ENCODE measurements at regions not wholly inside any gene's neighbourhood (a gene's known extent, or its start where the extent isn't known, plus 50 kb on each side); places are given as distances from the start of the nearest gene placed in this dataset.
"Not testable (repeated sequence)": the region's sequence is repeated elsewhere in the genome, so short reads cannot be mapped to it uniquely, and the experiment has no call there.

DNA sequence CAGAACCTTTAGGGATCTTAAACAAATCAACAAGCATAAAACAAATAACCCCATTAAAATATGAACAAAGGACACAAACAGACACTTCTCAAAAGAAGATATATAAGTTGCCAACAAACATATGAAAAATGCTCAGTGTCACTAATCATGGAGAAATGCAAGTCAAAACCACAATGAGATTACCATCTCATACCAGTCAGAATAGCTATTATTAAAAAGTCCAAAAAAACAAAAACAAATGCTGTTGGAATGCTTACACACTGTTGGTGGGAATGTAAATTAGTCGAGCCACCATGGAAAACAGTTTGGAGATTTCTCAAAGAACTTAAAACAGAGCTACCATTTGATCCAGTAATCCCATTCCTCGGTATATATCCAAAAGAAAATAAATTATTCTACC, 423.6 kb downstream of the OTOL1 start:
- DNase-seq, result no peak

DNA sequence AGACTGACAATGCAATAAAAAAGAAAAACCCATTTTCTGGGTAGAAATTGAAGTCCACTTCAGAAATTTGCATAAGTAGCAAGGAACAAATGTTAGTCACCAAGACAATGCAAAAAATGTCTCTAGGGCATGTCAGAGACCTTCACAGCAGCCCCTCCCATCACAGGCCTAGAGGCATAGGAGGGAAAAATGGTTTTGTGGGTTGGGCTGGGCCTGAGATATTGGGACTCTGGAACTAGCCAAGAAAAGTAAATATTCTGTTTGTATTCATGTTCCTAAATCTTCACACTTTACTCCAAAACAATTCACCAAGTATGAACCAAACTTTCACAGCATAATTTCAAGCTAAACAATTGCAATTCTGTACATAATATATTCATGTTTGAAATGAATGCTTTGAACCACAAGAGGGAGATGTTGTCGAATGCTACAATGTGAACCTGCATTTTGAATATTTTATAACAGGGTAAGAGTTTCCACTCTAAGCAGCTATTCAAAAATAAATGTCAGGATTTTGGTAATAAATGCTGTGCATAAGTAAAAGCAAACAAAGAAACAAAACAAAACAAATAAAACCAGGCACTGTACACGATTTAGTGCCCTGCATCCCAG, 429.2 kb downstream of the OTOL1 start:
- DNase-seq, result no peak

DNA sequence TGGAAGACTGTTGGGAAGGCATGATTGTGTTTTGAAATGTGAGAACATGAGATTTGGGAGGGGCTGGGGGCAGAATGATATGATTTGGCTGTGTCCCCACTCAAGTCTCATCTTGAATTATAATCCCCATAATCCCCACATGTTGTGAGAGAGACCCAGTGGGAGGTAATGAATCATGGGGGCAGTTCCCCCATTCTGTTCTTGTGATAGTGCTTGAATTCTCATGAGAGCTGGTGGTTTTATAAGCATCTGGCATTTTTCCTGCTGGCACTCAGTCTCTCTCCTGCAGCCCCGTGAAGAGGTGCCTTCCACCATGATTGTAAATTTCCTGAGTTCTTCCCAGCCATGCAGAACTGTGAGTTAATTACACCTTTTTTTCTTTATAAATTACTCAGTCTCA, 430.5 kb downstream of the OTOL1 start:
- no peak for DNase-seq

DNA sequence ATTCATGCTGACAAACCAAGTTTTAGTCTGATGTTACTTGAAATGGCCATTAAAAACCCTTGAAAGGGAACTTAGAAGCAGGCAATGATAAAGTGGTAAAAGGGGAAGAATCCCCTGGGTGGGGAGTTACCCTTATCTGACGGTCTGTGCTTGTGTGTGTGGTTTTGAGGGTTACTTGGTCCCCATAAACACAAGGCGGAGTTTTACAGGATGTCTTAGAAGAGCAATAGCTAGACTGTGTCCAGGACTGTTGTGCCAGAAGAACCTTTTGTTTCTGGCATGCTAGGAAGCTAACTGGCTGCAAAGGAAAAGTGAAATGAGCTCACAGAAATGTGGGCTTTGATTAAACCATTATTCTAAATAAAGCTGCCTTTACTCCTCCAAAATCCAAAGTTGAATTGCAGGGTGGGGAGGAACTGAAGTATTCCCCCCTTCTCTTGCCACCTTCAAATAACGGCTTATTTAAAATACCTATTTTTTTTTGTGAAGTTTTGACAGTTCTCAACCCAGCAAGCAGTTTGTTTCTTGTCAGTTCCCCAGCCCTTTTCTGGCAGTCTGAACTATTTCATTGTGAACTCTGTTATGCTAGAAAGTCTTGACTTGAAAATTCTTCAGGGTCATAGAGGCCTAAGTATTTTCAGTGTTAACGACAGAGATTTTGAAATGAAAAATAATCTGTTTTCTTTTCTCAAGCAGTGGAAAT, 443.5 kb downstream of the OTOL1 start:
- DNase-seq, result no peak

DNA sequence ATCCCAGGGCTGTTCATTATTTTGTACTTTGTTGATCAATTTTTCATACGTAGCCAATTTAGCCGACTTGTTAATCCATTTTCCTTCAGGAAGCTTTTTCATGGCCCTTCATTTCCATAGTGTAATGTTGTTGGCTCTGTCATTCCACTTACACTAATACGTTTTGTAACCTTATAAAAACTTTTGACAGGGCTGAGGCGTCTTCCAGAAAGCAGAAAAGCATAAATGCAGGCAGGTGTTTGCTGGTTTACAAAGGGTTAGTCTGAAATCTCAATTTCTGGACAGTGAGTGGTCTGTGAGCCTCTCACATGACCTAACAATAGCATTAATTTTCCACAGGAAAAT, 444.0 kb downstream of the OTOL1 start:
- no peak for DNase-seq

DNA sequence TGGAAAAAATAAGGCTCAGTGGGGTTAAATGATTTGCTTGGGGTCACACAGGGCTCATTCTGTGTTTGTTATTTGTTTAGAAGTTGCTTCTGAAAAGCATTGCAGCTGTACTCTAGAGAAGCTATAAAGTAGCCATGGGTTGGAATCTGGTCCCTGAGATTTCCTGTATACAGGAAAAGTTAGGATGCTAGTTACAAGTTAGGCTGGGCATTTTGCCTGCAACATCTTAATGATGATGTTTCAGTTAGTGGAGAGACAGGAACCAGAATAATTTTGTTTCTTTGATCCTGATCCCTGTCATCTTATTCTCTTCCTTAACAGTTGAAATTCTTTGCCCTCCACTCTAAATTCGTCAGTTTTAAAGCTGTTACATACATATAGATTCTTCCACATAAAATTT, 445.3 kb downstream of the OTOL1 start:
- no peak for DNase-seq

DNA sequence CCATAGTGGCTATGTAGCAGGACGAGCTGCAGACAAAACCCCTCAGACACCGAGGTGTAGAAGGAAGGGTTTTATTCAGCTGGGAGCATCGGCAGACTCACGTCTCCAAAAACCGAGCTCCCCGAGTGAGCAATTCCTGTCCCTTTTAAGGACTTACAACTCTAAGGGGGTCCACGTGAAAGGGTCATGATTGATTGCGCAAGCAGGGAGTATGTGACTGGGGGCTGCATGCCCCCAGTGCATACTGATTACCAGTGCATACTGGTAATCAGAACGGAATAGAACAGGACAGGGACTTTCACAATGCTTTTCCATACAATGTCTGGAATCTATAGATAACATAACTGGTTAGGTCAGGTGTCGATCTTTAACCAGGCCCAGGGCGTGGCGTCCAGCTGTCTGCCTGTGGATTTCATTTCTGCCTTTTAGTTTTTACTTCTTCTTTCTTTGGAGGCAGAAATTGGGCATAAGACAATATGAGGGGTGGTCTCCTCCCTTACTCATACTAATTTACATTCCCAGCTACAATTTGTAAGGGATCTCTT, 447.3 kb downstream of the OTOL1 start:
- DNase-seq, result not testable (repeated sequence)

DNA sequence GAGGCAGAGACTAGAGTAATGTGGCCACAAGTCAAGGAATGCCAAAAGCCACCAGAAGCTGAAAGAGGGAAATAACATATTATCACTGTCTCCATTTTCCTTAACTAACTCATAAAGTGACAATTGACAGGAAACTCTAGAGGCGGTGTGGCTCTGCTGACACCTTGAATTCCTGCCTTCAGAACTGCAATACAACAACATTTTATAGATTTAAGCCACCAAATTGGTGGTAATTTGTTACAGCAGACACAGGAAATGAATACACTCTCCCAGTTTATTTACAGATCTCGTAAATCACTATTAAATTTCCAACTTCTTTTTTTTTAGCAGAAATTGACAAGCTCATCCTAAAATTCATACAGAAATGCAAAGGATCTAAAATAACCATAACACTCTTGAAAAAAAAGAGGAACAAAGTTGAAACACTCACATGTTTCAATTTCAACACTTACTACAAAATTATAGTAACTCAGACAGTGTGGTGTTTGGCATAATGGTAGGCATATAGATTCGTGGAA, 449.9 kb downstream of the OTOL1 start:
- no peak for DNase-seq

DNA sequence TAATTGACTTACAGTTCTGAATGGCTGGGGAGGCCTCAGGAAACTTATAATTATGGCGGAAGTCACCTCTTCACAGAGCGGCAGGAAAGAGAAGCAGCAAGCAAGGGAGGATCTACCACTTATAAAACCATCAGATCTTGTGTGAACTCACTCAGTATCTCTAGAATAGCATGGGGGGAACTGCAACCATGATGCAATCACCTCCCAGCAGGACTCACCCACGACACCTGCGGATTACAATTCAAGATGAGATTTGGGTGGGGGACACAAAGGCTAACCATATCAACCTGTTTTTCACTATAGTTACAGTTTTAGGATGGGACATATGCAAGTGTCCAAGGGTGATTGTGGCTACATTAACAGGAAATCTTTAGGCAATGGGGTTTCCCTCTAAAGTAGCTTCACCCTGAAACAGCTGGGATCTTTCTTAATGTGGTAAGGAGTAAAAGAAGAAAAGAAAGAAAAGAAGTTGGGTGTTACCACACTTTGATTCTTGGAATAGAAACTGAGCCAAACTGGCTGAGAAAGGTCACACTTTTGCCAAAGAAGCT, 453.8 kb downstream of the OTOL1 start:
- no peak for DNase-seq

DNA sequence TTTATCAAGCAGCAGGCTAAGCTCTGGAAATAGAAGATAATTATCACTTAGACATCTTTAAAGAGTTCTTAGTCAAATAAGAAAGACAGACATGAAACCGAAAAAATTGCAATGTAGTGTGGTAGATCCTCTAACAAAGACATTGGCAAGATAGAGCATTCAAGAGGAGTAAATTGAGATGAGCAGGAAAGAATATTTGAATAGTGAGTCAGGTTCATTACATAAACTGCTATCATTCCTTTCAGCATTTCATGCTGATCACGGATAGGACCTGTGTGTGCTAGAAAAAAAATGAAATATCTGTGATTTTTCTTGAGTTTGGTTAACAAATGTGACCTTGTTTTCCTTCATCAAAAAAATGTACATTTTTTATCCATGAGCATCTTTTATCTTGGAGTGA, 460.9 kb downstream of the OTOL1 start:
- no peak for DNase-seq

DNA sequence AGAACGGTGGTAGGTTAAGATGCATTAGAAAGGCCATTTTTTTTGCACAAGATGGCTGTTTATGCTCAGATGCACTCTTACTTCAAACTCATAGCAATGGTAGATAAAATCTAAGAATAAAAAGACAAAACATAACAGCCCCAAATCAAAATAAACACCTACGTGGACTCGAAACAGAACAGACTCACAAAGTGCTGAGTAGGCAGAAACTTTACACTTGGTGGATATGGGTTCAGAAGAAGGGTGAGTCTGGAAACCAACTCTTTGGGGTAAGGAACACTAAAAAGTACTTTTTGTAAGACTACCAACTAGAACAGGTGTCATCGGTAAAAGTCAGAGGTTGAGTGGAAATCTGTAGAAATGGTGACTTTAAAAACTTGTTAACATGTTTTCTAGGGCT, 468.2 kb downstream of the OTOL1 start:
- no peak for DNase-seq

DNA sequence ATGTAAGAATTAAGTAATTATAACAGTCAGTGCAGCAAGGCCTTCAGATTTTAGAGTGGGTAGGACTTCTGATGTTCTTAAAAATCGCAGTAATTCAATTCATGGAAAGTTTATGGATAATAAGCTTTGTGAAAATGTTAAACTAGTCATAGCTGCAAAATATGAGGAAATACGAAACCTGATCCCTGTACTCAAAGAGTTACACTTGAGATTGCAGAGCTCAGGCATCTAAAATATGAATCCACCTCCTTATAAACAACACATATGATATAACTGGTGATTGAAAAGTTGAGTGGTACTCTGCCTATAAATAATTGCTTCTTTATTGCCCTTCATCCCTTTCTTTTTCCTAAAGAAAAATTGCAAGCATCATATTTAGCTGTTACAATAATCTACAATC, 473.3 kb downstream of the OTOL1 start:
- DNase-seq, result no peak

DNA sequence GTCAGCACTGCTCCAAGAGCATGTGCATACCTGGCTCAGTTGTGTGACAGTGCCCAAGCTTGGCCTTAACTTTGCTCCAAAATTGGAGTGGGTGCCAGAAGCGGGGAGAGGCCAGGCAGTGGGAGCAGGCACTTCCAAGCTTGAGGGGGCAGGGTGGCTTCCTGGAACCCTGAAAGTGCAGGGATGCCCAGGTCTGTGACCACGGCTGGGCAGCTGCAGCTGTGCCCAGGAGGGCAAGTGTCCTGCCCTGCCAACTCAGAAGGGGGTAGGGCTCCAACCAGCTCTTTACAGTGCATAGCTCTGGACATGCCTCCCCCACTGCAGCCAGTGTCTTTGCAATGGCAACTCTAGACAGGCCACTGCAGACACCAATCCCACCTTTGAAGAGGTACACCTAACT, 478.6 kb downstream of the OTOL1 start:
- DNase-seq, result no peak

DNA sequence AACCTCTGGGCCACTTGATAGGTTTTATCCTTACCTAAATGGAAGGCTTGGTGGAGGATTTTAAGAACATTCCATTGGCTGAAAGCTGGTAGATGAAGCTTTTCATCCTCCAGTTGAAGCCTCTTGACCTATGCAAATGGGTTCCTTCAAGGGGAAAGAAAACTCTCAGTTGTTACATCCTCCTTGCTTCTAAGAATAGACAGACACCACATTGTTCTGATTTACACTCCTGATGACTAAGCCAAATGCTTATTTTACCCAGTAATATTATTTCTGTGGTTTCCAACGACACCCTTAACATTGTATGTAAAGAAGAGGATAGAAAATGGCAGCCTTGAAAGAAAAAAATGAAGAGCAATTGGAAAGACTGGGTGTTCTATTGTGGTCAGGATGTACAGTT, 480.5 kb downstream of the OTOL1 start:
- no peak for DNase-seq

DNA sequence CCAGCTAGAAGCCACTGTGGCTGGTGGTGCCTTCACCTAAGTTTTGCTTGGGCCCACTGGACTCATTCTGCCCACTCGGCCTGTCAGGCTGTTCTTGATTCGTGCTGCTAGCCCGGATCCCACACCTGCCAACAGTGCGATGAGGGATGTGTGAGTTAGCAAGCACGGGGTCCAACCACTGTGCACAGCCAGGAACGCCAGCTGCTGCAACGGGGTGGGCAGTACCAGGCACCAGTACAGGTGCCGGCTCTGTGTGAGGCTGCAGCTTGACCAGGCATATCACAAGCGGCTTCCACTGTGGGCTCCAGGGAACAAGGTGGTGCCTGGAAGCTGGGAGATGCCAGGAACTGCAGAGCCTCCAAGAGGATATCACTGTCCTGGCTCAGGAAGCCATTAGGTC, 481.2 kb downstream of the OTOL1 start:
- DNase-seq, result no peak

DNA sequence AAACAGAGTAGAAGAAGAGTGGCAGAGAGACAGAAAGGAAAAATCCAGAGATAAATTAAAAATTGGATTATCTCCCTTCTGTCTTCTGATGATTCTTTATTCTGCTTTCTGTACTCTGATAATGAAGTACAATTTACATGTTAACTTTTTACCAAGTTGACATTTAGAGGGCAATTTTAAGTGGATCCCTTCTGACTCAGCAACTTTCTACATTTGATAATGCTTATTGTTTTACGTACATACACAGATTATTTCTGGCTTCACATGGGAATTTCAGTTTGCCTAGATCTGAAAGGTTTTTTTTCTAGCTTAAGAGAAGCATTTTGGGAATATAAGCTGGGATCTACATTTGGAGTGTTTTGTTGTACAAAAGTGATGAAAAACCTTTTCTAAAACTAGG, 491.3 kb downstream of the OTOL1 start:
- DNase-seq, result no peak

DNA sequence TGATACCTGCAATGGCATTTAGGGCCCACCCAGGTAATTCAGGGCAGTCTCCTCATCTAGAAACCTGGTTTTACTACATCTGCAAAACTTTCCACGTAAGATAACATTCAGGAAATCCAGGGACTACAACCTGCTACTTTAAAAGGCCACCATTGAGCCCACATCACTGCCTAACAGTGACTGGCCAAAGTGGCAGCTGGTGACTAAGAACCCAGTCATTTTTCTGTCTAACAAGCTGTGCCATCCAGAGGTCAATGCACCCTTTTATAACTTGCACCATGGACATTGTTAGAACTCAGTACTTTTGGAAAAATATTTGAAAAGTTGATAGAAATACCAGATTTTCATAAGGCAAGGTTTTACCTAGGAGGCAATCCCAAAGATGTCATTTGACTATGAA, 492.4 kb downstream of the OTOL1 start:
- no peak for DNase-seq

DNA sequence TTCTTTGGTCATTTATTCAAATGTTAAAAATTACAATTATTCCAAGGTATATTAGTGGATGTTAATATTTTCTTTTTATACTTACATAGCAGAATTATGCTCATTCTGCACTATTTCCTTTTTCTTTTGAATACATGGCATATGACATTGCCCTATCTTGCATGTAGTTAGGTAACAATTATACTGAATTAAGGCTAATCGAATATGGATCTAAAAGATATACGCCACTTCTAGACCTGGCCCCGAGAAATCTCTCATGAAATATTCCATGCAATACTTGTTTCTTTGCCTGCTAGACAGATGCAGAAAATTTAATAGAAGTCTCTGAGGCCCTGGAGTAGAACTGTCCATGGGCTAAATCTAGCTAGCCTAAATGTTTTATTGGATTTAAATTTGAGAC, 493.4 kb downstream of the OTOL1 start:
- no peak for DNase-seq

DNA sequence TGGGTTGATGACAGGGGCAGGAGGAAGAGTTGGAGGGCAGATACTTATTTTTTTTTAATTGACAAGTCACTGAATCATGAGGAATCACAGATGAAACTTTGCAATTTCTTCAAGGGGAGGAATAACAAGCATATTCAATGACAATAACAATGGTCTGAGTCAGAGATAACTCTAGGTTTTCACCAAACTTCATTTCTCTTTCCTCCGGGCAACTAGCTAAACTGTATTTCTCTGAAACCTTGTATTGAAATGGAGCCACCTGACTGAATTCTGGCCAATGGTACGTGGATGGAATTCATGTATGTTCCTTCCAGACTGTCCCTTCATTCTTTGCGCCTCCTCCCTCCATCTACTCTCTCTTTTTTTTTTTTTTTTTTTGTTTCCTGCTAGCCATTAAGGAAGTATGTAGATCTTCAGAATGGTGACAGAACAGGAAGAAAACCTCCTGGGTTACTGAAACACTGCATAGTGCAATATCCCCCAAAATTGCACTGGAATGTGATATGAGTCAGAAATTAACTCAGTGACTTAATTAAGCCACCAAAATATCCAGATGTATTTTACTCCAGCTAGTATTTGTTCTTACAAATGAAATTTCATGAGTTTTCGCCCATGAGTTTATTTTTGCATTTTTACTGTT, 495.4 kb downstream of the OTOL1 start:
- DNase-seq, result no peak

DNA sequence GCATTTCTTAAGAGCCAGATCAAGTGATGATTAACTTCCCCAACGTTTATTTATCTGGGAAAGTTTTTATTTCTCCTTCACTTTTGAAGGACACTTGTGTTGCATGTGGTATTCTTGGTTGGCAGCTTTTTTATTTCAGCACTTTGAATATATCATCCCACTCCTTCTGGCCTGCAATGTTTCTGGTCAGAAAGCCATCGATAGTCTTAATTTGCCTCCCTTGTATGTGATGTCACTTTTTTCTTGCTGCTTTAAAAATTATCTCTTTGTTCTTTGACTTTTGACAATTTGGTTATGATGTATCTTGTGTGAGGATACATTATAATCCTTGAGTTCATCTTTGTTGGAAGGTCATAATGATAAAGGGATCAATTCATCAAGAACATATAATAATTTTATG, 503.2 kb downstream of the OTOL1 start:
- DNase-seq, result no peak

DNA sequence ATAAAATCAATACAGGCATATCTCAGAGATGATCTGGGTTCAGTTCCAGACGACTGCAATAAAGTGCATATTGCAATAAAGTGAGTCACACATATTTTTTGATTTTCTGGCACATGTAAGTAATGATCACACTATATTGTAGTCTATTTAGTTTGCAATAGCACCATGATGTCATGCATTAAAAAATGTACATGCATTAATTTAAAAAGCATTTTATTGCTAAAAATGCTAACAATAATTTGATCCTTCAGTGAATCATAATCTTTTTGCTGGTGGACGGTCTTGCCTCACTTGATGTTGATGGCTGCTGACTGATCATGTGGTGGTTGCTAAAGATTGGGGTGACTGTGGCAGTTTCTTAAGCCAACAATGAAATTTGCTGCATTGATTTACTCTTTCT, 511.1 kb downstream of the OTOL1 start:
- no peak for DNase-seq

DNA sequence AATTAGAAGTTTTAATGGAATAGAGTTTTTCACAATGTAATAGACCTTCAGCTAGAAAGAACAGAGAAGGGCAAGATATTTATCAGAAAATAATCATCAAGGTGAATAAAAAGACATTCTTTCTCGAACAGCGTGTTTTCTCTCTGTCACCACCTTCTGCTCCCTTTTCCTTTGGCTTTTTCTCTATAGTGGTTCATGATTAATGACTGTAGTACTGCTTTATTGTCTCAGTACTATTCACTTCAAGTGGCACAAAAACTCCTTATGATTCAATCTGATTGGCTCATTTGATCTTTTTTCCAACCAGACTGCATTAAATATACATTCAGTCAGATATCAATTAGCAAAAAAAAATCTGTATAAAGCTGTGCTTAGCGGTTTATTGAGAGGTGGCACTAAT, 516.0 kb downstream of the OTOL1 start:
- DNase-seq, result no peak

DNA sequence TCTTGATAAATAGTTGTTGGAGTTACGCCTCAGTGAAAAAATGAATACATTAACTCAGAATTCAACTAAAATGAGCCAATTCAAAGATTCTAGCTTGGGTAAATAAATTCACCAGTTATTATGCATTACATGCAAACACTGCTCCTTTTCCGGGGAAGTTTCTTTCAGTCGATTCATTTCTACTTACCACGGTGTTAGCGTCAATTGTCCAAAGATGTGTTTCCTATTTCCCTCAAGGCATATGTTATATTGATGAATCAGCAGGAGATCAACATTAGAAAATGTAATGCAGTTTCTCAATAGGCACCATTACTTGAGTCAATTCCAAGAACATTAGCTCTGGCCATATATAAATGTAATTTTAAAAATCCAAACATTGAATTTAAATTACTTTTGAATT, 517.7 kb downstream of the OTOL1 start:
- DNase-seq, result no peak

DNA sequence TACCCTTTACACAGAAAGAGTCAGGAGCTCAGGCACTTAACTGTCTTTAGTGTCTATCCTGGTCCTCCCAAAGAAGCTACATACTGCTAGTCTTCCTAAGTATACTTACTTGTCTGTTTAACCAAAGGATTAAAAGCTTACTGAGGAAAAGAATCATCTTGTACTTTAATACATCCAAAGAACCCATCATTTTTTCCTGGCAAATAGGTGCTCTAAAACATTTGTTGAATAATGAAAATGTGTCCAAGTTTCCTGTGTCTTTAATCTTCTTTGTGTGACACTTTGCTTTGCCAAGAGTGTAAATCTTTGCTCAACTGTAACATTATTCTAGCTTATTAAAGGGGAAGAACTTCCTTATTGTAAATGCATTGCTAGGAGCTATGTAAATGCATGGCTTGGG, 519.2 kb downstream of the OTOL1 start:
- DNase-seq, result no peak
